ENCODE measurements at regions not wholly inside any gene's neighbourhood (a gene's known extent, or its start where the extent isn't known, plus 50 kb on each side); places are given as distances from the start of the nearest gene placed in this dataset.

DNA sequence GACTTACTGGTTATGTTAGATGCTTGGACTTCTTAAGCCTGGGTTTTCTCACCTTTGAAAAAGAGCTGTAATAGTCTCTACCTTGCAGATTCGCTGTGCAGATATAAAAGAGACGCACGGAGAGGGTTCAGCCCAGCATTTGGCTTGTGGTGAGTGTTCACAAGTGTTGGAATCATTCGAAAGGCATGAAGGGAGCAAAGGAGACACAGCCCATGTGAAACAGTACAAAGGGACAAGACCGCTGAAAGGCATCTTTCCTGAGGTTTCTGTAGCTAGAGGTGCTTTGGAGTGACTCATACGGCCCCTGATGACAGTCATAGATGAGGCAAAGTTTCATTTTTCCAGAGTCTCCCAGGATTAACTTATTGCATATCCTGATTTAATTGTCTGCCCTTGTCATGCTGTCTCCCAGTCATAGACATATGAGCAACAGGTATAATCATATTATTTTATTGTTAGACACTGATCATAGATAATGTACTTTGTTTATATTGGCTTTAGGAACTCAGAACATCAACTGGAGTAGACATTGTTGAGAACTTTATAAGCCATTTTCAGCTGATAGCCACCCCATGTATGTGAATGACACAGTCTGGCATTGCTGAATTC, 171.1 kb downstream of the ADRA2A start:
- TF ChIP-seq, protein P1, sequence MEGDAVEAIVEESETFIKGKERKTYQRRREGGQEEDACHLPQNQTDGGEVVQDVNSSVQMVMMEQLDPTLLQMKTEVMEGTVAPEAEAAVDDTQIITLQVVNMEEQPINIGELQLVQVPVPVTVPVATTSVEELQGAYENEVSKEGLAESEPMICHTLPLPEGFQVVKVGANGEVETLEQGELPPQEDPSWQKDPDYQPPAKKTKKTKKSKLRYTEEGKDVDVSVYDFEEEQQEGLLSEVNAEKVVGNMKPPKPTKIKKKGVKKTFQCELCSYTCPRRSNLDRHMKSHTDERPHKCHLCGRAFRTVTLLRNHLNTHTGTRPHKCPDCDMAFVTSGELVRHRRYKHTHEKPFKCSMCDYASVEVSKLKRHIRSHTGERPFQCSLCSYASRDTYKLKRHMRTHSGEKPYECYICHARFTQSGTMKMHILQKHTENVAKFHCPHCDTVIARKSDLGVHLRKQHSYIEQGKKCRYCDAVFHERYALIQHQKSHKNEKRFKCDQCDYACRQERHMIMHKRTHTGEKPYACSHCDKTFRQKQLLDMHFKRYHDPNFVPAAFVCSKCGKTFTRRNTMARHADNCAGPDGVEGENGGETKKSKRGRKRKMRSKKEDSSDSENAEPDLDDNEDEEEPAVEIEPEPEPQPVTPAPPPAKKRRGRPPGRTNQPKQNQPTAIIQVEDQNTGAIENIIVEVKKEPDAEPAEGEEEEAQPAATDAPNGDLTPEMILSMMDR (IDR thresholded peaks at IDR 0.05), result no peak
- no peak for TF ChIP-seq POLR2A (IDR thresholded peaks at IDR 0.05)
